K562 (cell line): ENCODE measurements at regions not wholly inside any gene's neighbourhood (a gene's known extent, or its start where the extent isn't known, plus 50 kb on each side); places are given as distances from the start of the nearest gene placed in this dataset.
"Not testable (repeated sequence)": the region's sequence is repeated elsewhere in the genome, so short reads cannot be mapped to it uniquely, and the experiment has no call there.

ENCODE experiments used
- CREB1 ChIP-seq, 2 experiments: sonication (generic) in 1 of 2; formaldehyde crosslinking in 1 of 2; IDR thresholded peaks; 2 replicates each; pipeline versions ENCODE4 v1.6.1 to v1.8.0; 2012 to 2022; ENCODE audit warnings: inconsistent platforms in 1 of 2, mild to moderate bottlenecking in 1 of 2, missing genetic modification reagents in 1 of 2, moderate library complexity in 1 of 2
- CTCF ChIP-seq, 3 experiments: IDR thresholded peaks in 2 of 3; conservative IDR thresholded peaks in 1 of 3; 2 replicates each; pipeline ENCODE4 v1.5.1; 2011 to 2012; ENCODE audit warnings: low read length in 3 of 3, mild to moderate bottlenecking in 3 of 3, control low read depth in 2 of 3, improper control_type of control experiment in 1 of 3, inconsistent platforms in 1 of 3, low read depth in 1 of 3, mixed read lengths in 1 of 3, moderate library complexity in 1 of 3; ENCODE audit not compliant: insufficient read depth in 2 of 3
- KLF1 ChIP-seq: fragments of 450-650 bp; IDR thresholded peaks from 2 replicates; pipeline ENCODE4 v1.6.1; 2016; ENCODE audit warnings: missing genetic modification characterization, missing compliant biosample characterization
- NEUROD1 ChIP-seq: fragments of 150-350 bp; IDR thresholded peaks from 2 replicates; pipeline ENCODE4 v1.6.1; 2014; ENCODE audit warnings: borderline replicate concordance, low read length, low read depth; ENCODE audit not compliant: partially characterized antibody
- NFE2L1 ChIP-seq: fragments of 450-650 bp; IDR thresholded peaks from 2 replicates; pipeline ENCODE4 v1.6.1; 2016; ENCODE audit warnings: missing genetic modification characterization, low read depth, mild to moderate bottlenecking, missing compliant biosample characterization, moderate library complexity, borderline replicate concordance
- PHF21A ChIP-seq: fragments of 450-650 bp; IDR thresholded peaks from 2 replicates; pipeline ENCODE4 v1.6.1; 2017; ENCODE audit warnings: low read depth, borderline replicate concordance
- RCOR1 ChIP-seq, 2 experiments: IDR thresholded peaks; 2 replicates each; pipeline ENCODE4 v1.6.1; 2012; ENCODE audit warnings: low read depth in 2 of 2, low read length in 2 of 2, borderline replicate concordance in 1 of 2, improper control_type of control experiment in 1 of 2
- TBP ChIP-seq: optimal IDR thresholded peaks from 2 replicates; pipeline ENCODE3; 2011; ENCODE audit warnings: low read depth, low read length, improper control_type of control experiment
- UBTF ChIP-seq, 2 experiments: IDR thresholded peaks; 2 replicates each; pipeline ENCODE4 v1.6.1; 2012; ENCODE audit warnings: improper control_type of control experiment in 2 of 2, low read depth in 2 of 2, low read length in 2 of 2, borderline replicate concordance in 1 of 2
- ZNF79 ChIP-seq: fragments of 250-450 bp; sonication (Bioruptor Pico); IDR thresholded peaks from 2 replicates; pipeline ENCODE4 v1.4.0; 2020; ENCODE audit warnings: low read depth, mild to moderate bottlenecking, moderate library complexity

GRCh38 chr14:105923520-105924191 lies 397.3 kb downstream of the TMEM121 start:
- not testable (repeated sequence) for TF ChIP-seq KLF1; NFE2L1 (tag); ZNF79; TBP; UBTF (IDR thresholded peaks at IDR 0.05; ENCODE audit: borderline replicate concordance in 1 of 2, low read depth in 2 of 2, low read length in 2 of 2); CREB1 (IDR thresholded peaks at IDR 0.05); CREB1 (CRISPR knock-in tag; IDR thresholded peaks at IDR 0.05); PHF21A; RCOR1 (IDR thresholded peaks at IDR 0.05; ENCODE audit: borderline replicate concordance in 1 of 2, low read depth in 2 of 2, low read length in 2 of 2); CTCF (IDR thresholded peaks at IDR 0.05 in 2 of 3, conservative IDR thresholded peaks at IDR 0.05 in 1 of 3; ENCODE audit: insufficient read depth in 2 of 3, low read depth in 1 of 3, low read length in 3 of 3); NEUROD1
